ENCODE measurements at regions not wholly inside any gene's neighbourhood (a gene's known extent, or its start where the extent isn't known, plus 50 kb on each side); places are given as distances from the start of the nearest gene placed in this dataset.

DNA sequence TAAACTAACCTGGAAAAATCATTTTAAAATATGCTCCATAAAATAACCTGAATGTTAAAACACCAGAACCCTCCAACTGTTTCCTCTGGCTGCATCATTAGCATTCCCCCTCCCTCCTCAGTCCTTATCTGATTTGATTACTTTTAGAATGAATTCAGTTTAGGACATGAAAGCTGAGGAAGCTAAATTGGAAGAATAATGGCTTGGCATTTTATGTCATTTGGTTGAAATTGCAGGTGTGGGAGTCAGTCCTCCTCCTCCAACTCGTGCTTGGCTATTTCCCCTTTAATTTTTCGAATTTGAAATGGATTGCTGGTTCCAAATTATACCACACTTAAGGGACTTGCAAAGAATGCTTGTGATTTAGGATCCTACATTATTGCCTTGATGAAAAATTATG is 473.0 kb upstream of the STXBP6 start:
- Histone ChIP-seq H3K9me1 (replicated peaks; ENCODE audit: control insufficient read depth, extremely low read depth, insufficient read depth, low read length) (no peaks in the 10 kb centered on the region), H3K27ac (ENCODE audit: insufficient read depth, low read depth, low read length) (no peak overlapping the region), H3K9me3 (replicated peaks; ENCODE audit: control insufficient read depth, insufficient read depth, low read length) (peaks cover 2% of the 10 kb centered on the region), H3K9ac (replicated peaks; ENCODE audit: extremely low read depth, insufficient read depth, low read length) (no peak overlapping the region), H3K4me3 (replicated peaks in 1 of 3; ENCODE audit: insufficient read depth in 1 of 3, low read depth in 1 of 3, low read length in 3 of 3) (no peak overlapping the region), H2AFZ (ENCODE audit: low read depth, low read length) (no peak overlapping the region), H4K20me1 (replicated peaks; ENCODE audit: control insufficient read depth, extremely low read depth, insufficient read depth, low read length) (no peaks in the 10 kb centered on the region), H3K4me2 (ENCODE audit: insufficient read depth, low read length) (no peak overlapping the region), H3K36me3 (ENCODE audit: control insufficient read depth in 2 of 2, extremely low read depth in 1 of 2, insufficient read depth in 2 of 2, low read length in 2 of 2) (no peaks in the 10 kb centered on the region), H3K4me1 (ENCODE audit: control insufficient read depth, extremely low read depth, insufficient read depth, low read length) (no peaks in the 10 kb centered on the region), H3K27me3 (ENCODE audit: control insufficient read depth in 2 of 2, insufficient read depth in 2 of 2, low read length in 2 of 2) (no peaks in the 10 kb centered on the region), H3K79me2 (ENCODE audit: control insufficient read depth, insufficient read depth, low read length) (no peaks in the 10 kb centered on the region)
- intact Hi-C loops (cut with micrococcal nuclease): no loop called here
- dilution Hi-C loops (cut with MboI; ENCODE audit: extremely low pct_ligation_motif_present, low sequenced_read_pairs): no loop called here
- ChIA-PET POLR2A (no interaction called here), CTCF (no interaction called here)
- no peak for FAIRE-seq
- TF ChIP-seq JUN (IDR thresholded peaks at IDR 0.05; ENCODE audit: borderline replicate concordance, insufficient read depth, insufficient read length, low read depth) (no peak), MAX (IDR thresholded peaks at IDR 0.05; ENCODE audit: insufficient read depth, insufficient read length) (no peak), EZH2 (IDR thresholded peaks at IDR 0.05; ENCODE audit: borderline replicate concordance, low read depth, low read length, severe bottlenecking) (no peak), FOS (IDR thresholded peaks at IDR 0.05; ENCODE audit: borderline replicate concordance, insufficient read depth, low read length) (no peak), GATA2 (IDR thresholded peaks at IDR 0.05; ENCODE audit: insufficient read depth, insufficient read length, low read depth, low read length) (no peak), POLR2A (IDR thresholded peaks at IDR 0.05; ENCODE audit: low read depth, low read length) (no peak), POLR2AphosphoS5 (IDR thresholded peaks at IDR 0.05; ENCODE audit: insufficient read depth, low read depth, low read length) (no peak), MYC (IDR thresholded peaks at IDR 0.05; ENCODE audit: low read depth, low read length) (no peak)
- TF ChIP-seq, protein P1, sequence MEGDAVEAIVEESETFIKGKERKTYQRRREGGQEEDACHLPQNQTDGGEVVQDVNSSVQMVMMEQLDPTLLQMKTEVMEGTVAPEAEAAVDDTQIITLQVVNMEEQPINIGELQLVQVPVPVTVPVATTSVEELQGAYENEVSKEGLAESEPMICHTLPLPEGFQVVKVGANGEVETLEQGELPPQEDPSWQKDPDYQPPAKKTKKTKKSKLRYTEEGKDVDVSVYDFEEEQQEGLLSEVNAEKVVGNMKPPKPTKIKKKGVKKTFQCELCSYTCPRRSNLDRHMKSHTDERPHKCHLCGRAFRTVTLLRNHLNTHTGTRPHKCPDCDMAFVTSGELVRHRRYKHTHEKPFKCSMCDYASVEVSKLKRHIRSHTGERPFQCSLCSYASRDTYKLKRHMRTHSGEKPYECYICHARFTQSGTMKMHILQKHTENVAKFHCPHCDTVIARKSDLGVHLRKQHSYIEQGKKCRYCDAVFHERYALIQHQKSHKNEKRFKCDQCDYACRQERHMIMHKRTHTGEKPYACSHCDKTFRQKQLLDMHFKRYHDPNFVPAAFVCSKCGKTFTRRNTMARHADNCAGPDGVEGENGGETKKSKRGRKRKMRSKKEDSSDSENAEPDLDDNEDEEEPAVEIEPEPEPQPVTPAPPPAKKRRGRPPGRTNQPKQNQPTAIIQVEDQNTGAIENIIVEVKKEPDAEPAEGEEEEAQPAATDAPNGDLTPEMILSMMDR (IDR thresholded peaks at IDR 0.05; ENCODE audit: extremely low read depth in 1 of 2, insufficient read depth in 1 of 2, low read depth in 1 of 2, low read length in 2 of 2): no peak
- no TSS peak for BruUV-seq (replicated peaks)
- DNase-seq (ENCODE audit: low read depth, low spot score): no peak
